CD1c-positive myeloid dendritic cell (primary cell): ENCODE measurements at regions not wholly inside any gene's neighbourhood (a gene's known extent, or its start where the extent isn't known, plus 50 kb on each side); places are given as distances from the start of the nearest gene placed in this dataset.
A peak's percentile ranks its signal among the peaks of the same experiment; 100 is the strongest.

Experiments
- DNase-seq: peaks from one replicate; pipeline ENCODE4 v3.0.0-alpha.2; 2016; ENCODE audit errors: extremely low spot score

DNA sequence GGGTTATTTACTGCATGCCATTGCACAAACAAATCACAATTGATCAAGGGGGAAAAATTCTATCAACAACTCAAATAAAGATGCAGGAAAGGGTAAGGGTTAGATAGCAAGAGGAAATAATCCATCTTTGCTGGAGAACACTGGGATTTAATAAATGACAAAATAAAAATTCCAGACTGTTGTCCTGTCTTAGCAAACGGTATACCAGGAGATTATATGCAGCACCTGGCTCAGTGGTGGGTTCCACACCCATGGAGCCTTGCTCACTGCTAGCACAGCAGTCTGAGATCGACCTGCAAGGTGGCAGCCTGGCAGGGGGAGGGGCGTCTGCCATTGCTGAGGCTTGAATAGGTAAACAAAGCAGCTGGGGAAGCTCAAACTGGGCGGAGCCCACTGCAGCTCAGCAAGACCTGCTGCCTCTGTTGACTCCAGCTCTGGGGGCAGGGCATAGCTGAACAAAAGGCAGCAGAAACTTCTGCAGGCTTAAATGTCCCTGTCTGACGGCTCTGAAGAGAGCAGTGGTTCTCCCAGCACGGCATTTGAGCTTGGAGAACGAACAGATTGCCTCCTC lies 296.5 kb upstream of the THSD7B start:
- no peak for DNase-seq

DNA sequence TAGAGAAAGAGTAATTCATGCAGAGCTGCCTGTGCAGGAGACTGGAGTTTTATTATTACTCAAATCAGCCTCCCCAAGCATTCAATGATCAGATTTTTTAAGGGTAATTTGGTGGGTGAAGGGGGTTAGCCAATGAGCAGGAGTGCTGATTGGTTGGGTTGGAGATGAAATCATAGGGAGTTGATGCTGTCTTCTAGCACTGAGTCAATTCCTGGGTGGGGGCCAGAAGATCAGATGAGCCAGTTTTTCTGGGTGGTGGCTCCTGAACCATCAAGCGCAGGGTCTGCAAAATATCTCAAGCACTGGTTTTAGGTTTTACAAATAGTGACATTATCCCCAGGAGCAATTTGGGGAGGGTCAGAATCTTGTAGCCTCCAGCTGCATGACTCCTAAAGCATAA lies 312.8 kb upstream of the THSD7B start:
- DNase-seq: no peak

DNA sequence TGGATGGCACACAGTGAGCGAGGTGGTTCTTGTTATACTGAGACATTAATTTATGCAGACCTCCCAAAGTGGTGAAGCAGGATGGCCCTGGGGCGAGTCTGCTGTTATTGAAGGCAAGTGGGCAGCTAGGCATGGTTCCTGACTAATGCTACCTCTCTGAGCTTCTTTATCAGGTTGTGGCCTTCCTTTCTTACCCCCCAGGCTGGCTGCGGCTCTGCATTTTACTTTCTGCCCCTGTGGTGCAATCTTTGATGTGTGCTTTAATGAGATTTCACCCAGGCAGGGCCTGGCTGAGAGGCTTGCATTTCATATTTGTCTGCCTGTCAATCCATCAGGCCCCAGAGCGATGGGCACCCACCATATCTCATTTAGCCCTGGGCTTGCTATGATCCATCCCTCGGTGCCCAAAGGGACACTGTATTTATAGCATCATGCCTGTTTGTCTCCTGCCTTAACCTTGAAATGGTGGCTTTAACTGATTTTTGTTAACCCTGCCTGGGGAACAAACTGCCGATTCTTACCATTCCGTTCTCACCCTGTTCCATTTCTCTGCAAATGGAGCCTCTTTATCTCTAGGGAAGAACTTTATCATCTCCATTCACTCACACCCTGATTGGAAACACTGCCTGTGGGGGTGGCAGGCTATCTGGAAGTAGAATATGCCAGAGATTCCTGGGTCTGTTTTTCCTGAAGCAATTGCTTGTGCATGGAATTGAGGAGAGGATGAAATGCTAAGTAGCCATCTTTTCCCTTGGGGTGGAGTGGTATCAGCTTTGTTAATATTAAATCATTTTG lies 316.2 kb upstream of the THSD7B start:
- DNase-seq: no peak

DNA sequence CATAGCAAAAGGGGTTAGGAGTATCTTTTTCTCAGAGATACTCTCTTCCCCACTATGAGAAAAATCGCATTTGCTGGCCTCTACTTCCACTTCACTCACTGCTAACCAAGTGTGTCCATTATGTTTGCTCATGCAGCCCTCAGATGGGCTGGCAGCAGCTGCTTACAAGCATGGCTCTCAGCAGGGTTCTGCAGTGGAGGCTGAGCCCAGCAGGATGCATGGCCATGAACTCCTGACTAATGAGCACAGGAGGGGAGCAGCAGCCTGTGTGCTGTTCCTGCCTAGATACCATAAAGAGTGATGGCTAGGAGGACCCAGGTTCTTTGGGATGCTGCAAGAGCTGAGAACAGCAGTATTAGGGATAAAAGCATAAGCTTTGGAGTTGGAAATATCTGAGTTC lies 316.9 kb upstream of the THSD7B start:
- no peak for DNase-seq

DNA sequence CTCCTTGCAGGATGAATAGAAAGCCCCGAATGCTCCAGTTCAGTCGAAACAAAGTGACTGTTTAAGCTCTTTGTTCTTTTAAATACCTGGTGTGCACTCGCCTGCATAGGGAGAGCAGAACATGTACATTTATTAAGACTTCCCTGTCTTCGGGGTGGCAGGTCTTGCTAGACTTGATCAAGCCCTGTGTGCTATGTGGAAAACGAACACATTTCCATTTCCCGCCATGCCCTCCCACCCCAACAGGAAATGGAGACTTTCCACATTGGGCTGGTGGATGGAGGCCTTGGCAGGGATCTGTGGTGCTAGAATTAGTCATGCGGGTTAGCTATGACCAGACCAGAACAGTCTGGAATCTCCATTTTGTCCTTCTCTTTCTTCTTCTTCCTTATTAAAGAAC lies 321.0 kb upstream of the THSD7B start:
- DNase-seq: no peak

DNA sequence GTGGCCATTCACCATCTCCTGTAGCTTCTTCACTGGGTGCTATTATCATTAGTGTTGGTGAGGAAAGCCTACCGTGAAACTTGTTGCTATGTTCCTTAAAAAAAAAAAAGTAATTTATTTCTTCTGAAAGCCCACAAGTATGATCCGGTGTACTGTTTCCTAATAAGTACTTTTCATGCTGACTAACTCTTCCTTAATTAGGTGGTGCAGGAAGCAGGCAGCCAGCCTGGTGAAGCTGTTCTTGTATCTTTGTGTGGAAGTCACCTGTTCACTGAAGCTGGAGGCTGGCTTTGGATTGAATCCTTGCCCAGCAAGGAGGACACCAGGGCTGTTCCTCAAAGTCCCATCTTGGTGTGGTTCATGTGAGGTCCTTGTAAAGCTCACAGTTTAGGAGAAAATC lies 321.7 kb upstream of the THSD7B start:
- no peak for DNase-seq

DNA sequence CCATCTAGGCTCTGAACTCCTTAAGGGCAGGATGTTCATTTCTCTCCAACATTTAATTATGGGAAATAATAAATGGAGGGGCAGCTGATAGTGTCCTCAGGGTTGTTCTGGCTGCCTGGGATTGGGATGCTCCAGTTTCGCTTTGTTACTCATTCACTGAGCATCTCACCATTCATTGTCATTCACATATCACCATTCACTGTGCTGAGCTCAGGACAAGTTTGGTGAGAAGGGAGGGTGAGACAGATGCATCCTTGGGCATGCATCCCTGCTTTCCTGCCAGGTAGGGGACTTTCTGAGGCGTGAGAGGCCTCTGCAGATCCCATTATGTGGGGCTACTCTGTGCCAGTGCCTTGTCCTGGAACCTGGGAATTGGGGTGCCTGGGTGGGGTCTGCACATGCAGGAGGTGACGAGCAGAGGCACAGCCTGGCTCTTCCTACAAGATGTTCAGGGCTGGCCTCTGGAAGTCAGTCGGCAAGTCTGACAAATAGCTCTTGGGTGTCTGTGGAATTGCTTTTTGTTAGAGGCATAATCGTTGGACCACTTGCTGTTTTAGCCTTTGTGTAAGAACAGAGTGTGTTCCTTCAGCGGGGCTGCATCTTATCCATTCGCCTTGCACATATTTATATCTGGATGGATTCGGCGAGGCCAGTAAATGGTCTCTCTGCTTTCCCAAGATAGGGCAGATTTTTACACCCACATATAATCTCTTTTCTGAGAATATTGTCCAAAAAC lies 323.2 kb upstream of the THSD7B start:
- DNase-seq: no peak

DNA sequence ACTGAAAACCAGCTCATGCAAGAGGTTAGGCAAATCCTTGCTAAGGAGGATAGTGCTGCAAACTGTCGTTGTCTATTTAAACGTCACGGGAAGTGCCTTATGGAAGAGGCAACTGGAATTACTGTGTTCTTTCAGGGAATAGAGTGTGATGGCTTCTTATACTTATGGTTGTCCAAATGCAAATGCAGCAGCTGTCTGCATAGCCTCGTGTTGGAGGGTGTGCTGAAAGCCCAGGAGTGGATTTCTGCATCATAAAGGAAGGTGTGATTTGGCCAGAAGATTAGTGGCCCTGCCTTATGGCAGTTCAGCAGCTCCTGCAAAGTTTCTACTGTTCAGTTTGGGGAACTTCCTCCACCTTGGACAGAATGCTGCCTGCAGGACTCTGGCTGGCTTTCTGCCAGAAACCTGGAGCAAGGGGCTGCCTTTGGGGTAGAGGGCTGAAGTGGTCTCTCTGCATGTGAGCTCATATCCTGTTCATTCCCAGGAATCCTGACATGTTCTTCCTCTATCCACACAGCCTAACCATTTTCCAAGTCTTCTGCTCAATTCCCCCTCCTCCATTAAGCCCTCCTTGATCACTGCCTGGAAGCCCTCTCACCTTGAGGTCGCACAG lies 321.2 kb upstream of the CXCR4 start:
- DNase-seq: no peak

DNA sequence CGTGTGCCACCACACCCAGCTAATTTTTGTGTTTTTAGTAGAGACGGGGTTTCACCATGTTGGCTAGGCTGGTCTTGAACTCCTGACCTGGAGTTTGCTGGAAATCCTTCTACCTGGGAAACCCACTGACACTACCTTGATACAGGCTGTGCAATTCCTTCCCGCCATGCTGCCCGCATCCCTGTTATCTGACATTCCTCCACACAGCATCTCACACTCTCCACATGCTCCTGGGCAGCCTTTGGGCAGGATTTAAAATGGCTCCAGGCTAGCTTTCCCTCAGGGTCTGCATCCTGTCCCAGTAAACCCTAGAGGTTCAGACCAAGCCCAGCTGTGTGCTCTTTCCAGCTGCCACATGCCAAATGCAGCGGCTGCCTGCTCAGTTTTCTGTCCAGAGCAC lies 319.5 kb upstream of the CXCR4 start:
- DNase-seq: no peak

DNA sequence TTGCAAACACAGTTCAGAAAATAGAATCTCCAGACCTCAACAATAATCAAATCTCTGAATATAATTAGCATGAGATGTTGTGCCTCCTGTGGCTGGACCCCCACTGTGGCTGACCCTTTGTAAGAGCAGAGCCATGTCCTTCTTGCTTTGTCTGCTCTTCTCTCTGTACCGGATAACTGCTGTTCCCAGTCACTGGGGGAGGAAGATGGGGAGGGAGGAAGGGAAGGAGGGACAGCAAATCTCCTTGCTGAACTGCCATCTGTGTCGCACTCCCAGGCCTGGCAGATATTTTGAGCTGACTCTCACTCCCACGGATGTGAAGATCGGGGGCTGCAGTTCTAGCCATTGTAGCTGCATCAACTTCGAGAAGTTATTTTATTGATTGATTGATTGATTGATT lies 319.0 kb upstream of the CXCR4 start:
- no peak for DNase-seq

DNA sequence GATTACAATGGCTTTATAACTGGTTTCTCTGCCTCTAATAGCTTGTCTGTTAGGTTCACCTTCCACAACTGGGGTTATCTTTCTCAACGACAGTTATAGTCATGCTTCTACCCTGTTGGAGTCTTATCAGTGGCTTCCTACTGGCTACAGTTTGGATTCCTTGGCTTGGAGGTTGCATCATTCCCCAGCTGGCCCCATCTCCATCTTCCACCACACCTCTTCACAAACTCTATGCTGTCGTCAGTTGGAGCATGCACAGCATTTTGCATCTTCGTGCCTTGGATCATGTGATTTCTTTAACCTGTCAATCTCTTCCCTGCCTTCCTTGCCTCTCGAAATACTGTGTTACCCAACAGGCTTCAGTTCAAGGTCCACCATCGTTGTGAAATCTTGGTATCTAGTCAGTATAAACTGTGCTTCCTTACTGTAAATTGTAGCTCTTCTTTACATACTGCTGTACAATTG lies 316.3 kb upstream of the CXCR4 start:
- no peak for DNase-seq

DNA sequence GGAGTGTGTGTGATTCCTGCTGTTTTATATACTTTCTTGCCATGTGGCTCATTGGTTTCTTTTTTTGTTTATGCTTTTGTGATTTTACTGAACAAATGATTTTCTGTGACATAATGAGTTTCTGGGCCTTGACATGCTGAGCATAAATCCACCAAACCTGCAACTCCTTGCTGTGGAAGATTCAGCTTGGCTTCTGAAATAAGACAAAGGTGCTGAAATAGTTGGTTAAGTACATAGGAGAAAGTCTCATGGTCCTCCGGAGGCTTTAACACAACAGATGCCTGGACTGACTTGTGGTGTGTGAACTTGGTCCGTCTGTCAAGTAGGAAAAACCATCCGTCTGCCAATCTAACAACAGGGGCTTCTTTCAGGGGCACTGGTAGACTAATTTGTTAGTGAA lies 315.3 kb upstream of the CXCR4 start:
- DNase-seq: no peak

DNA sequence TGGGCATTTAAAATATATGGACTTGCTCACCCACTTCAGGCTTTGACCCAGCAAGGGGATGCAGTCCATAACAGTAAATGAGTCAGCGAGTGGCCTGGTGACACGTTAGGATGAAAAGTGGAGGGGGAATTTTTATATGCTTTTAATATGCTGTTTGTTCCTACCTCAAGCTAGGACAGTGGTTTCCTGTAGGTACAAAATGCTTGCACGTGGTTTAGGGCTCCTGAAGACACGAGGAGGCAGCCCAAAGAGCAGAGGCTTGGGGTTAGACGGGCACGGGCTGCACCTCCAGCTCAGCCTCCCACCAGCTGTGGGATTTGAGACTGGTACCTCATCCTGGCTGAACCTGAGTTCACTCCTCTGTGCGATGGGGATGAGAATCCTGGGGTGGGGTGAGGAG lies 306.2 kb upstream of the CXCR4 start:
- DNase-seq: no peak

DNA sequence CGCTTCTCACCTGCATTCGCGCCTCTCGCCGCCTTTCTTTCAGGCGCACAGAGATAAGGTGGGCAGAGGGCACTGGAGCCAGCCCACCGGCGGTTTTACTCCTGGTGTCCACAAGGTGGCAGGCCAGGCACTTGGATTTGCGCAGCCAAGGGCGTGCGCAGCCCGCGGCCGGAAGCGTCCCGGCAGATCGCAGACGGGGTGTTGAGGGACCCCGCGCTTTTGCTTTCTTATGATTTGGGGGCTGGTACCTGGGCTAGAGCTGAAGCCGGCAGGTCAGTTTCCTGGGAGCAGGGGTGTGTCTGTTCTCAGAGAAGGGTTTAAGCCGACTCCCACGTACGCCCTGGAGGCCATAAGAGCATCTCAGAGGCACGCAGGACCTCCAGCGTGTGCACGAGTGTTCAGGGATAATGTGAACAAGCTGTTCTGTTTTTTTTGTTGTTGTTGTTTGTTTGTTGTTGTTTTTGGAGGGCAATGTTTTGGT lies 305.6 kb upstream of the CXCR4 start:
- peak; percentile 78 for DNase-seq

DNA sequence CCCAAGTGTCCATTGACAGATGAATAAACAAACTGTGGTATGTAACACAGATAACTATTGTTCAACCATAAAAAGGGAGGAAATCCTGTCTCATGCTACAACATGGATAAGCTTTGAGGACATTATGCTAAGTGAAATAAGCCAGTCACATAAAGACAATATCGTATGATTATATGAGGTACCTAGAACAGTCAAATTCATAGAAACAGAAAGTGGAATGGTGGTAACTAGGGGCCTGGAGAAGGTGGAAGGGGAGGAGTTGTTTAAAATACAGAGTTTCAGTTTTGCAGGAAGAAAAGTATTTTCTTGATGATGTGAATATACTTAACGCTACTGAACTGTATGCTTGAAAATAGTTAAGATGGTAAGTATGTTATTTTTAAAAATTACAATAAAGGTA lies 304.6 kb upstream of the CXCR4 start:
- no peak for DNase-seq

DNA sequence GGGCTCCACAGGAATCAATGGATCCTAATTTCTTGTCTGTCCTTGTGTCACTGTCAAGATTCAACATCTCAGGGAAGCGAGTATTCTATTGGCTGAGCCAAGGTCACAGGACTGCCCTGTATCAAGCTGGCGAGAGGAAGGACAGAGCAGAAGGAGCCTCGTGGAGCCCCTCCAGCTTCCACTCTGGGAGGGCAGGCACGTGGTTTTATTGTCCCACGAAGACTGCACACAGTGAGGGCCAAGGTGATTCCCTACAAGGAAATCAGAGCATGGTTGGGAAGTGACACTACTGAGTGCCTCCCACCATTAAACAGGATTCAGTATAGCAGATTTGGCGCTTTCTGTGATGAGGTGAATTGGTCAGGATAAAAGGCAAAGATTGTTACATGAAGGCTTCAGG lies 302.4 kb upstream of the CXCR4 start:
- DNase-seq: no peak

DNA sequence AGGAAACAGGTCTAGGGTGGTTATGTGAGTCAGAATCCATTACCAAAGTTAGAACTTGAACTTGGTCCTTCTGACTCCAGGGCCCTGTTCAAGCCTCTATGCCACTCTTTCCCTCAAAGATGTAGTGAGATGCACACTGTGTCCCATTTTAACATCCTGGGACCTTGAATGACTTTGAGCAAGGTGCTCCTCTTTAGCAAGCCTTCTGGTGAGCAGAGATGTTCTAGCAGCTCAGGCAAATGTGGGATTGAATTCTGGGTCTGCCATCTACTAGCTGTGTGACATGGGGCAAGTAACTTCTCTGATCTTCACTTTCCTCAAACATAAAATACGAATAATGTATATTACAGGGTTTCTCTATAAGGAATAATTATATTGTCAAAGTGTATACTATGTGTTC lies 294.0 kb upstream of the CXCR4 start:
- DNase-seq: no peak

DNA sequence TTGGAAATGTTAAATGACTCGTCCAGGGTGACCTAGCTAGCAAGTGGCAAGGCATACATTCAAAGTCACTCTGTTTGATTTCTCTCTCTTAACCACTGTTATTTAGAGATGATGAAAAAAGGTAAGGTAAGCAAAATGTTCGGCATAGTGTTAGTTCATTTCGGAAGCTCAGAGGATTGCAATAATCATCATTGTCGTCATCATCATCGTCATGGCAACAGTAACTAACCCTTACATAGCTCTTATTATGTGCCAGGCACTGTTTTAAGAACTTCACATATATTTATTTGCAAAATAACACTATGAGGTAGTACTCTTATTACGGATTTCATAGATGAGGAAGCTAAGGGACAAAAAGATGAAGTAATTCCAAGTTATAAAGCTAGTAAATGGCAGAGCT lies 292.7 kb upstream of the CXCR4 start:
- no peak for DNase-seq

DNA sequence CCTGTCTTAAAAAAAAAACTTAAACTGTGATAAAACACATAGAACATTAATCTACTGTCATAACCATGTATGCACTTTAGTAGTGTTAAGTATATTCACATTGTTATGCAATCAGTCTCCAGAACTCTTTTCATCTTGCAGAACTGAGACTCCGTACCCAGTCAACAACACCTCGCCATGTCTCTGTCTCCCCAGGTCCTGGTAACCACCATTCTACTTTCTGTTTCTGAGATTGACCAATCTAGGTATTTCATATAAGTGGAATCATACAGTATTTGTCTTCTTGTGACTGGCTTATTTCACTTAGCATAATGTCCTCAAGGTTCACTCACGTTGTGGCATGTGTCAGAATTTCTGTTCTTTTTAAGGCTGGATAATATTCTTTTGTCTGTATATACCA lies 290.8 kb upstream of the CXCR4 start:
- DNase-seq: no peak

DNA sequence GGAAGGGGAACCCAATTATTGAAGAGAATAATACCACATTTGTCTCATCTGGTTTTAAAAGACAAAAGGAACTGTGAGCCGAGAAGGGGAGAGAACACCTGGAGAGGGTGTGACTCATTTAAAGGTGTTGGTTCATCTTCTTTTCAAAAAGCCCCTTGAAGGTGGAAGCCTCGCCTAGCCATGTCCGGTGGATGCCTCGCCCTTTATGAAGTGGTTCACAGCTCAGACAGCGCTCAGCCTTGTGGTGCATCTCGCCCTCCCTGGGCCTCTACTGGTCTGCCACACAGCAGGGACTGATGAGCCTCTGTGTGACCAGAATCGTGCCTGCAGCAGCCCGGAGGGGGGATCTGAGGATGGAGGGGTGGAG lies 290.0 kb upstream of the CXCR4 start:
- DNase-seq: no peak

DNA sequence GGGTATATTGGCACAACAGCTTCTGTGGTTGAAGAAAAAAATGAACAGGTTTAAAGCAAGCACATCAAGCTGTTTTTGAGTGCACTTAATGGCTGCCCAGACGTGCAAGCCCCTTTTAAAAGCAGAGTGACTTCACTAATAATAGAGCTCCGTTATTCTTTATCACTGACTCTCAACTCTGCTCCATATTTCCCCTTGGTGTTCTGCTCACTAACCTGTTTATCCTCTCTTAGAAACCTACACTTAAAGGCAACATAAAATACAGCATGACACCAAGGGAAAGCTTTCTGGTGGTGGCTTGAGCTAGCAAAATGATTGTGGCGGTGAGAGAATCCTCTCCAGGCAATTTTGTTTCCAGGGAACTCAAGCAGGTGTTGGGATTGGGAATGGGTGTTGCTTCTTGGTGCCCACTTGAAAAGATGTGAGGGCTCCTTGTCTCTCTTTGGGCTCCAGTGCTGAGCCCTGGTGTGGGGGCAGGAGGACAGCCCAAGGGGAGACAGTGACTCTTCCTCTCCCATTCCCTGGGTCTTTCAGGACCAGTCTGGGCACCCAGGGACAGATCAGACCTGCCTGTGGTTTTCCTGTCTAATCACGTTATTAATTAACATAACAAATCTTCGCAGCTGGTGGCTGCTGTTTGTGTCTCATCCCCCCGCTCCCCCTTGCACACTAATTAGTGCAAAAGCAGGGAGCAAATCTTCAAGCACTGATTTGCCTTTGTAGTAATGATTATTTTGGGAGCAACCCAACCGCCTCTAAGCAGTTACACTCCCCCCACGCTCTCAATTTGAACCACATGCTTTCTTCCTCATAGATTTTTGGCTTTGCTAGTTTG lies 289.4 kb upstream of the CXCR4 start:
- DNase-seq: no peak

DNA sequence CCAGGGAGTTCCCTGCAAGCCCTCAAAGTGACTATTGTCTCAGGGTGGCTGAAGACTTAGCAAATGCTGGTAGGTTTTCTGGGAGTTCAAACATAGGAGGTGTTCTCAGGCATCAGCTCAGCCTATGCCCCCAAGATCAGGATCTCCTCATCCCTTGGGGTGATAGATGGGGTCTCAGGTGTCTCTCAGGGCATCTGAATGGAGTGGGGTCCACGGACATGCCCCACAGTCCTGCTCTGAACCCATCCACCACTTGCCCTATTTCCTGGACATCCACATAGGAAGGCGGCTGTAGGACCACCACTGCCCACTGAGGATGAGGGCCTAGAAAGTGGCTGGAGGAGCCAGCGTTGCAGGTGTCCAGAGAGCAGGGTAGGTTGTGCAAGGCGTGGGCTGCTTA lies 287.0 kb upstream of the CXCR4 start:
- DNase-seq: no peak
